Heart right ventricle (tissue), 16 donors: ENCODE measurements at regions not wholly inside any gene's neighbourhood (a gene's known extent, or its start where the extent isn't known, plus 50 kb on each side); places are given as distances from the start of the nearest gene placed in this dataset.

Experiments used
- ATAC-seq, 8 donors: fragments of 200-7000 bp; cut with Tn5 transposase; one replicate each; pipeline ENCODE4 v1.9.1; 2020; ENCODE audit warnings: mild to moderate bottlenecking in 8 of 8, moderate library complexity in 8 of 8, moderate number of reproducible peaks in 1 of 8
- DNase-seq, 2 donors: peaks; one replicate each; pipeline ENCODE4 v3.0.0-alpha.2; 2020
- H3K27ac ChIP-seq, 10 donors: fragments of 200-600 bp; sonication (generic) in 2 of 10; one replicate each; pipeline versions ENCODE4 v1.5.0 to v1.8.0; 2020 to 2022; ENCODE audit warnings: mild to moderate bottlenecking in 3 of 10
- H3K27me3 ChIP-seq, 7 donors: fragments of 200-600 bp; one replicate each; pipeline ENCODE4 v1.8.0; 2021 to 2022; ENCODE audit warnings: mild to moderate bottlenecking in 2 of 7
- H3K36me3 ChIP-seq, 9 donors: fragments of 200-600 bp; sonication (generic) in 1 of 9; one replicate each; pipeline versions ENCODE4 v1.5.0 to v1.8.0; 2020 to 2022; ENCODE audit warnings: mild to moderate bottlenecking in 2 of 9
- H3K4me1 ChIP-seq, 9 donors: fragments of 200-600 bp; sonication (generic) in 1 of 9; one replicate each; pipeline versions ENCODE4 v1.5.0 to v1.8.0; 2020 to 2022; ENCODE audit warnings: mild to moderate bottlenecking in 4 of 9
- H3K4me3 ChIP-seq, 10 donors: fragments of 200-600 bp; sonication (generic) in 2 of 10; one replicate each; pipeline versions ENCODE4 v1.5.0 to v1.8.0; 2020 to 2022; ENCODE audit warnings: mild to moderate bottlenecking in 7 of 10, moderate library complexity in 2 of 10
- H3K9me3 ChIP-seq, 11 donors: fragments of 200-600 bp in 10 of 11; sonication (generic) in 2 of 11; one replicate each; pipeline versions ENCODE4 v1.5.0 to v1.8.0; 2013 to 2022; ENCODE audit warnings: mild to moderate bottlenecking in 2 of 11, control low read depth in 1 of 11, moderate library complexity in 1 of 11
- CTCF ChIP-seq, 9 donors: fragments of 200-600 bp; sonication (generic) in 2 of 9; IDR thresholded peaks; one replicate each; pipeline versions ENCODE4 v1.5.0 to v1.8.0; 2021 to 2022; ENCODE audit warnings: antibody characterized with exemption in 9 of 9, mild to moderate bottlenecking in 5 of 9, moderate library complexity in 1 of 9
- WGBS, 2 donors: extraction: QIAGEN DNeasy Blood & Tissue Kit; methylation state at CpG; one replicate each; pipeline ENCODE4 v1.1.7; 2013; ENCODE audit warnings: inconsistent platforms in 1 of 2; 5-methylcytosine and 5-hydroxymethylcytosine counted together
- intact Hi-C, 10 donors: fragments of 100-400 bp; cut with DNase I; formaldehyde crosslinking; loops; one replicate each; pipeline versions ENCODE4 v1.11.1 to v1.14.2; 2022
- donor health status: Arrhythmogenic right ventricular cardiomyopathy.
- donor health status: ischemic (EF 13 %, LVEDD 7.1; RV severe dilation, severe dysfunction).
- donor health status: healthy with polysubstance abuse.
- donor health status: DM: no; HTN: yes; CAD: no.
- donor health status: DM: no; HTN: no; CAD: no.
- donor health status: ischemic (EF 25% LVEDD 6.9; RV normal size, moderate dysfunction).
- donor health status: ischemic (EF 25% LVEDD 5.7; RV mildly dilated, moderate dysfunction).
- donor health status: healthy.
- donor health status: DM: yes; HTN: yes; CAD: no.
- donor health status: Ischemic cardiomyopathy.
- donor health status: ischemic (EF 35%, LVEDD 5.7; RV mildly dilated, moderate dysfunction).
- donor health status: nonischemic (EF 11% LVEDD 7.7; RV severe dilation, severe dysfunction).
- donor health status: DM: yes; HTN: yes; CAD: no.
- donor health status: PGD.
- donor health status: ischemic (EF 29% LVEDD 5.4; RV normal size, mild dysfunction).
- donor health status: nonischemic (EF 23%, LVEDD 6.1; RV moderate dilation, normal function).

DNA sequence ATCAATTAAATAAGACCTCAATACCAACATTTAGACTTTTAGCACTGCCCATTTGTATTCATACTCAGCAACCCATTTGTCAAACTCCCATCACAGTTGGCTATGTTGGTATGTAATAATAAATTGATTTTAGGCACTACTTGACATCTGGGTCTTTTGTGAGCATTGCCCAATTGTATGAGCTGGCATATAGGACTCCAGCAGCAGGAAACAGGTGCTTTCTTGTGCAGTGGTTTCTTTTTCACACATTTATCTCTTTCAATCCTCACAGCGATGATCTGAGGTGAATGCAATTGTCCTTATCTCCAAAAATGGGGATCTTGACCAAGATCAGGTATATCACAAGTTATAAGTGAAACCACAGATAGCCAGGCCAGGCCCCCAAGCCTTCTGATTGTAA lies 96.9 kb upstream of the OXGR1 start:
- Histone ChIP-seq H3K4me3 (no peak overlapping the region), H3K27ac (no peak overlapping the region), H3K27me3 (no peaks in the 10 kb centered on the region), H3K9me3 (peaks cover 0 to 25% (median 8%) of the 10 kb centered on the region in 11 donors), H3K4me1 (no peaks in the 10 kb centered on the region), H3K36me3 (no peaks in the 10 kb centered on the region)
- WGBS, 2 donors: 78 to 89% methylated on average over 1 of the region's 1 CpG
- no peak for DNase-seq
- intact Hi-C loops: no loop called here
- ATAC-seq: no peak
- no peak for TF ChIP-seq CTCF (IDR thresholded peaks at IDR 0.05)

- TF ChIP-seq CTCF (IDR thresholded peaks at IDR 0.05): no peak
- Histone ChIP-seq H3K27me3 (no peaks in the 10 kb centered on the region), H3K27ac (no peak overlapping the region), H3K4me3 (no peak overlapping the region), H3K4me1 (peaks cover 0 to 6% (median 0%) of the 10 kb centered on the region in 9 donors), H3K36me3 (no peaks in the 10 kb centered on the region), H3K9me3 (peaks cover 0 to 23% (median 0%) of the 10 kb centered on the region in 11 donors)
- DNase-seq (no peak), ATAC-seq (no peak)
- intact Hi-C loops: loop anchor here in 2 of 10 donors (10.0 kb wide), 2 partner anchors 554 to 584 kb away; no protein-coding TSS in a partner anchor
Measured at GRCh38 chr13:97100821-97101220, 106.5 kb upstream of the OXGR1 start.

GRCh38 chr13:97101912-97102708 lies 107.8 kb upstream of the OXGR1 start:
- H3K9me3 ChIP-seq: peaks cover 0 to 23% (median 0%) of the 10 kb centered on the region in 11 donors
- no peaks in the 10 kb centered on the region for H3K27me3 ChIP-seq
- ATAC-seq (no peak), DNase-seq (no peak)
- H3K36me3 ChIP-seq: no peaks in the 10 kb centered on the region
- H3K27ac ChIP-seq: no peak overlapping the region
- intact Hi-C loops: loop anchor here in 2 of 10 donors (10.0 kb wide), 2 partner anchors 553 to 583 kb away; no protein-coding TSS in a partner anchor
- H3K4me1 ChIP-seq: peaks cover 0 to 6% (median 0%) of the 10 kb centered on the region in 9 donors
- TF ChIP-seq CTCF (IDR thresholded peaks at IDR 0.05): no peak
- H3K4me3 ChIP-seq: no peak overlapping the region

DNA sequence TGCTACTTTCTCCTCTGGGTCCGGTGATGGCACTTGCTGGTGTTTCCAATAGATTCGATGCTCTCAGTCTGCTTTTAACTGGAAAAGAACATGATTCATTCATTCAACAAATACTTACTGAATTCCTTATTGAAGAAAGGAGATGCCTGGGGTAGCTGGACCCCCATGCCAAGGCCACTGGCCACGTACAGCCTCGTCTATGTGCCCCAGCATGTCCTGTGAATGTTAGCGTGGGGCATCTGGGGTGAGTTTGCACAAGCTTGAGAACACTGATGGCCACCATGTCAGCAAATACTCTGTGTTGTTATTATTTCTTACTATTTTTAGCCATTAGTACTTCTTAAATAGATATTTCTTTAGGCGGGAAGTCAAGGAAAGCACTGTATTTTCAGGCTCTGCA lies 112.0 kb upstream of the OXGR1 start:
- intact Hi-C loops: loop anchor here in 2 of 10 donors (10.0 kb wide), 2 partner anchors 548 to 578 kb away; no protein-coding TSS in a partner anchor
- ATAC-seq (no peak), DNase-seq (no peak)
- 81 to 83% methylated on average over 6 of the region's 6 CpGs for WGBS, 2 donors
- Histone ChIP-seq H3K27ac (no peak overlapping the region), H3K9me3 (peaks cover 0 to under 1% (median 0%) of the 10 kb centered on the region in 11 donors), H3K4me1 (peaks cover 0 to 18% (median 9%) of the 10 kb centered on the region in 9 donors), H3K4me3 (no peak overlapping the region), H3K27me3 (no peaks in the 10 kb centered on the region), H3K36me3 (no peaks in the 10 kb centered on the region)
- TF ChIP-seq CTCF (IDR thresholded peaks at IDR 0.05): no peak
